ENCODE measurements at regions not wholly inside any gene's neighbourhood (a gene's known extent, or its start where the extent isn't known, plus 50 kb on each side); places are given as distances from the start of the nearest gene placed in this dataset.

DNA sequence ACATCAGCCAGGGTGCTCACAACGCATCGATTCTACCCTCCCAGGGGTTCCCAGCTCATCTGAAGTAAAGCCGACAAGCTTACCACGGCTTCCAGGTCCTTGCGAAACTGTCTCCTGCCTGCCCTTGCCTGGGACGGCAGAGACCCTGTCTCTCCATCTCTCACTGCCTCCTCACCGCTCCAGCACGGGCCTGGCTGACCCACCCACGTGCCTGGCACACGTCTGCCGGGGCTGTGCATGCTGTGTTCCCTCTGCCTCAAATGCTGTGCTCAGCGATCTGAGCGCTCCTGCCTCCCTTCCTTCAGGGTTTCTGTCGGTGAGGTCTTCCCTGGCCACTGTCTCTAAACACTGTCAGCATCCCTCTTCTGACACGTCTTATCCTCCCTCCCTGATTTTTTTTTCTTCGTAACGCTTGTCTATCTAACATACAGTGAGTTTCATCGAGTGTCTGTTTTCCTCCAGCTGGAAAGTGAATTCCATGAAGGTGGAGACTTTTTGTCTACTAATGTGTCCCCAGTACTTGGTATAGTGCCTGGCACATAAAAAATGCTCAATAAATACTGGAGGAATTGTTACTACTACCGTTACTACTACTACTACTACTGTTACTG lies 208.4 kb downstream of the IRF8 start (continued):
- TF ChIP-seq GATAD2B (conservative IDR thresholded peaks at IDR 0.05; ENCODE audit: low read depth) (no peak), FOXM1 (IDR thresholded peaks at IDR 0.05; ENCODE audit: low read depth, low read length) (no peak), RUNX3 (IDR thresholded peaks at IDR 0.05; ENCODE audit: low read length) (no peak)
- TF ChIP-seq, protein P1, sequence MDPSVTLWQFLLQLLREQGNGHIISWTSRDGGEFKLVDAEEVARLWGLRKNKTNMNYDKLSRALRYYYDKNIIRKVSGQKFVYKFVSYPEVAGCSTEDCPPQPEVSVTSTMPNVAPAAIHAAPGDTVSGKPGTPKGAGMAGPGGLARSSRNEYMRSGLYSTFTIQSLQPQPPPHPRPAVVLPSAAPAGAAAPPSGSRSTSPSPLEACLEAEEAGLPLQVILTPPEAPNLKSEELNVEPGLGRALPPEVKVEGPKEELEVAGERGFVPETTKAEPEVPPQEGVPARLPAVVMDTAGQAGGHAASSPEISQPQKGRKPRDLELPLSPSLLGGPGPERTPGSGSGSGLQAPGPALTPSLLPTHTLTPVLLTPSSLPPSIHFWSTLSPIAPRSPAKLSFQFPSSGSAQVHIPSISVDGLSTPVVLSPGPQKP (IDR thresholded peaks at IDR 0.05; ENCODE audit: low read depth, low read length): no peak
- TF ChIP-seq, protein P2, sequence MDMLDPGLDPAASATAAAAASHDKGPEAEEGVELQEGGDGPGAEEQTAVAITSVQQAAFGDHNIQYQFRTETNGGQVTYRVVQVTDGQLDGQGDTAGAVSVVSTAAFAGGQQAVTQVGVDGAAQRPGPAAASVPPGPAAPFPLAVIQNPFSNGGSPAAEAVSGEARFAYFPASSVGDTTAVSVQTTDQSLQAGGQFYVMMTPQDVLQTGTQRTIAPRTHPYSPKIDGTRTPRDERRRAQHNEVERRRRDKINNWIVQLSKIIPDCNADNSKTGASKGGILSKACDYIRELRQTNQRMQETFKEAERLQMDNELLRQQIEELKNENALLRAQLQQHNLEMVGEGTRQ (IDR thresholded peaks at IDR 0.05; ENCODE audit: borderline replicate concordance, low read depth, low read length): no peak

DNA sequence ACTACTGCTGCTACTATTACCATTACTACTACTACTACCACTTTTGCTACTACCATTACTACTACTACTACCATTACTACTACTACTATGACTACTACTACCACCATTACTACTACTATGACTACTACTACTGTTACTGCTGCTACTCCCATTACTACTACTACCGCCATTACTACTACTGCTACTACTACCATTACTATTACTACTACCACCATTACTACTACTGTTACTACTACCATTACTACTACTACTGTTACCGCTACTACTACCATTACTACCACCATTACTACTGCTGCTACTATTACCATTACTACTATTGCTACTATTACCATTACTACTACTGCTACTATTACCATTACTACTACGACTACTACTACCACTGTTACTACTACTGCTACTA lies 209.1 kb downstream of the IRF8 start:
- SMC1A ChIA-PET (ENCODE audit: uncharacterized antibody, unreplicated experiment): no interaction called here
- H3K4me2 ChIP-seq (ENCODE audit: control insufficient read depth, insufficient read depth): no peak overlapping the region
- no peak overlapping the region for H3K27ac ChIP-seq (ENCODE audit: control insufficient read depth, insufficient read depth)
- CTCF ChIA-PET: no interaction called here
- H3K9ac ChIP-seq (ENCODE audit: control insufficient read depth, insufficient read depth, low read length): no peak overlapping the region
- intact Hi-C loops (cut with micrococcal nuclease; ENCODE audit: unreplicated experiment) (no loop called here), in situ Hi-C loops (cut with MboI) (no loop called here)
- RAD21 ChIA-PET (ENCODE audit: unreplicated experiment): no interaction called here
- H3K4me1 ChIP-seq (ENCODE audit: control insufficient read depth, insufficient read depth, low read length): no peaks in the 10 kb centered on the region
- WGBS (ENCODE audit: insufficient coverage, insufficient replicate concordance, low lambda C conversion rate, missing lambda C conversion rate): 92% methylated on average over 3 of the region's 3 CpGs
- POLR2A ChIA-PET: no interaction called here
- no peaks in the 10 kb centered on the region for H4K20me1 ChIP-seq (ENCODE audit: control insufficient read depth, insufficient read depth)
- no peaks in the 10 kb centered on the region for H3K79me2 ChIP-seq (ENCODE audit: control insufficient read depth, insufficient read depth, low read length)
- no peak overlapping the region for H2AFZ ChIP-seq (ENCODE audit: control insufficient read depth, low read depth, low read length)
- TF ChIP-seq, protein P3, sequence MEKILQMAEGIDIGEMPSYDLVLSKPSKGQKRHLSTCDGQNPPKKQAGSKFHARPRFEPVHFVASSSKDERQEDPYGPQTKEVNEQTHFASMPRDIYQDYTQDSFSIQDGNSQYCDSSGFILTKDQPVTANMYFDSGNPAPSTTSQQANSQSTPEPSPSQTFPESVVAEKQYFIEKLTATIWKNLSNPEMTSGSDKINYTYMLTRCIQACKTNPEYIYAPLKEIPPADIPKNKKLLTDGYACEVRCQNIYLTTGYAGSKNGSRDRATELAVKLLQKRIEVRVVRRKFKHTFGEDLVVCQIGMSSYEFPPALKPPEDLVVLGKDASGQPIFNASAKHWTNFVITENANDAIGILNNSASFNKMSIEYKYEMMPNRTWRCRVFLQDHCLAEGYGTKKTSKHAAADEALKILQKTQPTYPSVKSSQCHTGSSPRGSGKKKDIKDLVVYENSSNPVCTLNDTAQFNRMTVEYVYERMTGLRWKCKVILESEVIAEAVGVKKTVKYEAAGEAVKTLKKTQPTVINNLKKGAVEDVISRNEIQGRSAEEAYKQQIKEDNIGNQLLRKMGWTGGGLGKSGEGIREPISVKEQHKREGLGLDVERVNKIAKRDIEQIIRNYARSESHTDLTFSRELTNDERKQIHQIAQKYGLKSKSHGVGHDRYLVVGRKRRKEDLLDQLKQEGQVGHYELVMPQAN (conservative IDR thresholded peaks at IDR 0.05): no peak
- TF ChIP-seq HDGF (IDR thresholded peaks at IDR 0.05) (no peak), PAX8 (IDR thresholded peaks at IDR 0.05) (no peak), NR2F1 (conservative IDR thresholded peaks at IDR 0.05) (no peak), RUNX3 (IDR thresholded peaks at IDR 0.05; ENCODE audit: low read length) (no peak), FOXK2 (IDR thresholded peaks at IDR 0.05) (no peak)
- TF ChIP-seq, protein P4, sequence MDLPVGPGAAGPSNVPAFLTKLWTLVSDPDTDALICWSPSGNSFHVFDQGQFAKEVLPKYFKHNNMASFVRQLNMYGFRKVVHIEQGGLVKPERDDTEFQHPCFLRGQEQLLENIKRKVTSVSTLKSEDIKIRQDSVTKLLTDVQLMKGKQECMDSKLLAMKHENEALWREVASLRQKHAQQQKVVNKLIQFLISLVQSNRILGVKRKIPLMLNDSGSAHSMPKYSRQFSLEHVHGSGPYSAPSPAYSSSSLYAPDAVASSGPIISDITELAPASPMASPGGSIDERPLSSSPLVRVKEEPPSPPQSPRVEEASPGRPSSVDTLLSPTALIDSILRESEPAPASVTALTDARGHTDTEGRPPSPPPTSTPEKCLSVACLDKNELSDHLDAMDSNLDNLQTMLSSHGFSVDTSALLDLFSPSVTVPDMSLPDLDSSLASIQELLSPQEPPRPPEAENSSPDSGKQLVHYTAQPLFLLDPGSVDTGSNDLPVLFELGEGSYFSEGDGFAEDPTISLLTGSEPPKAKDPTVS (IDR thresholded peaks at IDR 0.05; ENCODE audit: low read depth, low read length): no peak
- TF ChIP-seq, protein P5, sequence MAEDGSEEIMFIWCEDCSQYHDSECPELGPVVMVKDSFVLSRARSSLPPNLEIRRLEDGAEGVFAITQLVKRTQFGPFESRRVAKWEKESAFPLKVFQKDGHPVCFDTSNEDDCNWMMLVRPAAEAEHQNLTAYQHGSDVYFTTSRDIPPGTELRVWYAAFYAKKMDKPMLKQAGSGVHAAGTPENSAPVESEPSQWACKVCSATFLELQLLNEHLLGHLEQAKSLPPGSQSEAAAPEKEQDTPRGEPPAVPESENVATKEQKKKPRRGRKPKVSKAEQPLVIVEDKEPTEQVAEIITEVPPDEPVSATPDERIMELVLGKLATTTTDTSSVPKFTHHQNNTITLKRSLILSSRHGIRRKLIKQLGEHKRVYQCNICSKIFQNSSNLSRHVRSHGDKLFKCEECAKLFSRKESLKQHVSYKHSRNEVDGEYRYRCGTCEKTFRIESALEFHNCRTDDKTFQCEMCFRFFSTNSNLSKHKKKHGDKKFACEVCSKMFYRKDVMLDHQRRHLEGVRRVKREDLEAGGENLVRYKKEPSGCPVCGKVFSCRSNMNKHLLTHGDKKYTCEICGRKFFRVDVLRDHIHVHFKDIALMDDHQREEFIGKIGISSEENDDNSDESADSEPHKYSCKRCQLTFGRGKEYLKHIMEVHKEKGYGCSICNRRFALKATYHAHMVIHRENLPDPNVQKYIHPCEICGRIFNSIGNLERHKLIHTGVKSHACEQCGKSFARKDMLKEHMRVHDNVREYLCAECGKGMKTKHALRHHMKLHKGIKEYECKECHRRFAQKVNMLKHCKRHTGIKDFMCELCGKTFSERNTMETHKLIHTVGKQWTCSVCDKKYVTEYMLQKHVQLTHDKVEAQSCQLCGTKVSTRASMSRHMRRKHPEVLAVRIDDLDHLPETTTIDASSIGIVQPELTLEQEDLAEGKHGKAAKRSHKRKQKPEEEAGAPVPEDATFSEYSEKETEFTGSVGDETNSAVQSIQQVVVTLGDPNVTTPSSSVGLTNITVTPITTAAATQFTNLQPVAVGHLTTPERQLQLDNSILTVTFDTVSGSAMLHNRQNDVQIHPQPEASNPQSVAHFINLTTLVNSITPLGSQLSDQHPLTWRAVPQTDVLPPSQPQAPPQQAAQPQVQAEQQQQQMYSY (CRISPR knock-in tag; IDR thresholded peaks at IDR 0.05): no peak
- no peak for DNase-seq (ENCODE audit: low read depth, low spot score)
- H3K27me3 ChIP-seq (replicated peaks in 1 of 2; ENCODE audit: control insufficient read depth in 2 of 2, insufficient read depth in 2 of 2, low read length in 1 of 2): no peaks in the 10 kb centered on the region
- no peaks in the 10 kb centered on the region; the same call in 2 of the 3 replicates for H3K9me3 ChIP-seq (replicated peaks; ENCODE audit: control insufficient read depth, insufficient read depth, low read length)
- BruUV-seq (replicated peaks): no TSS peak
- no peaks in the 10 kb centered on the region for H3K36me3 ChIP-seq (ENCODE audit: control insufficient read depth in 2 of 2, insufficient read depth in 2 of 2, low read length in 1 of 2)
- FAIRE-seq: peak; percentile 72
- ATAC-seq: no peak
- H3K4me3 ChIP-seq: no peak overlapping the region

Measured in GM12878 (cell line).